AG09309 (cell line): ENCODE measurements at regions not wholly inside any gene's neighbourhood (a gene's known extent, or its start where the extent isn't known, plus 50 kb on each side); places are given as distances from the start of the nearest gene placed in this dataset.

Experiments used
- DNase-seq: peaks from one replicate; pipeline ENCODE4 v3.0.0-alpha.2; 2010; ENCODE audit warnings: low read depth
- H3K4me3 ChIP-seq: 2 replicates; pipeline ENCODE4 v1.5.1; 2011; ENCODE audit warnings: mild to moderate bottlenecking, low read depth, low read length, moderate library complexity; ENCODE audit not compliant: control insufficient read depth
- TF ChIP-seq, protein P1 (sequence below): IDR thresholded peaks from 2 replicates; pipeline ENCODE4 v1.5.1; 2011; ENCODE audit warnings: mild to moderate bottlenecking, low read depth, low read length, inconsistent platforms; ENCODE audit not compliant: insufficient read depth, control insufficient read depth; ENCODE audit errors: missing control alignments

DNA sequence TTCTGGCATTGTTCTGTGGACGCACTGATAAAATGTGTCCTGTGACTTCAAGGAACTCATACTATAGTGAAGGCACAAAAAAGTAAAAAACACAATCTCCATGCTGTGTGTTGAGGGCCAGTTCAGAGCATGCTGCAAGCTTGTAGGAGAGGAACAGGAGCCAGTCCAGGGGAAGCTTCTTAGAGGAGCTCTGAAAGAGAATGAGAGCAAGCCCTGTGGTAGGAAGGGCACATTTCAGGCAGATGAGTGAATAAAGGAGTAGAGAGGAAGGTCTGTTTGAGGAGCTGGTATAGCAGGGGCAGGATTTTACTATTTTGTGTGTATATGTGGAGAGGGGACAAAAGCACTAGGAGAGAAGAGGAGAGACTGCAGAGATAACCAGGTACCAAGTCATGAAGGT is 478.3 kb downstream of the ZEB2 start:
- H3K4me3 ChIP-seq = no peak overlapping the region
- TF ChIP-seq, protein P1, sequence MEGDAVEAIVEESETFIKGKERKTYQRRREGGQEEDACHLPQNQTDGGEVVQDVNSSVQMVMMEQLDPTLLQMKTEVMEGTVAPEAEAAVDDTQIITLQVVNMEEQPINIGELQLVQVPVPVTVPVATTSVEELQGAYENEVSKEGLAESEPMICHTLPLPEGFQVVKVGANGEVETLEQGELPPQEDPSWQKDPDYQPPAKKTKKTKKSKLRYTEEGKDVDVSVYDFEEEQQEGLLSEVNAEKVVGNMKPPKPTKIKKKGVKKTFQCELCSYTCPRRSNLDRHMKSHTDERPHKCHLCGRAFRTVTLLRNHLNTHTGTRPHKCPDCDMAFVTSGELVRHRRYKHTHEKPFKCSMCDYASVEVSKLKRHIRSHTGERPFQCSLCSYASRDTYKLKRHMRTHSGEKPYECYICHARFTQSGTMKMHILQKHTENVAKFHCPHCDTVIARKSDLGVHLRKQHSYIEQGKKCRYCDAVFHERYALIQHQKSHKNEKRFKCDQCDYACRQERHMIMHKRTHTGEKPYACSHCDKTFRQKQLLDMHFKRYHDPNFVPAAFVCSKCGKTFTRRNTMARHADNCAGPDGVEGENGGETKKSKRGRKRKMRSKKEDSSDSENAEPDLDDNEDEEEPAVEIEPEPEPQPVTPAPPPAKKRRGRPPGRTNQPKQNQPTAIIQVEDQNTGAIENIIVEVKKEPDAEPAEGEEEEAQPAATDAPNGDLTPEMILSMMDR = no peak
- DNase-seq = no peak

DNA sequence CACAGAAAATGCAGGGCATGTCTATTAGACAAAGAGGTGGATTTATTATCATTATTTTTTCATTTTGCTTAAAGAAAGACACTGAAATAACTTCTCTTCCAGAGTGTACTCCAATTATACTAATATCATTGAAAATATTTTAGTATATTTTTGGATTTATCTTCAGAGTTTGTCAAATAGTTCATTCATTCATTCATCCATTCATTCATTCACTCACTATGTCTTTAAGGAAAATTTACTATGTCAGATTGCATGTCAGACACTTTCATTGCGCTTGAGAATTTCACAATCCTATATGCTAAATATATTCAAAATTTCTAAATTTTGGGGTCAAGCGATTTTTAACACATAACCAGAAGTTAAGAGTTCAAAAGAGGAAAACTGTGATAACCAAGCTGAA is 479.1 kb downstream of the ZEB2 start:
- TF ChIP-seq, protein P1 = no peak

DNA sequence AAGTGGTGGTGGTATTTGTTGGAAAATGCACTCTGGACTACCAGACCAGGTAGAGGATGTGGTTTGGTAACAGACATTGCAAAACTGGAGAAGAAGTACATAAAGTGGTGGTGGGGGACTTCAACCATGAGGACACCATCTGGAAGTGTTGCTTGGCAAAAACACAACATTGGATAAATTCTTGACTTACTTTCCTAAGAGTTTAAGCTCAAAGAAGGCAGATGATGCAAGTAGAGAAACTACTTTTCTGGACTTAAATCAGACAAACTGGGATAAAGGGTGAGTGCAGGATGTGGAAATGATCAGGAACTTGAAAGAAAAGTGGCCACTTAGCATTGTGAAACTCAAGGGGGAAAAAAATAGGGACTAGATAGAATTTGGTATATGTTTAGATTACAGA is 487.4 kb downstream of the ZEB2 start:
- peak; percentile 58 for DNase-seq
- TF ChIP-seq, protein P1 = no peak

More for the DNA sequence above, 479.1 kb downstream of the ZEB2 start:
- no peak for DNase-seq
- no peak overlapping the region for H3K4me3 ChIP-seq

DNA sequence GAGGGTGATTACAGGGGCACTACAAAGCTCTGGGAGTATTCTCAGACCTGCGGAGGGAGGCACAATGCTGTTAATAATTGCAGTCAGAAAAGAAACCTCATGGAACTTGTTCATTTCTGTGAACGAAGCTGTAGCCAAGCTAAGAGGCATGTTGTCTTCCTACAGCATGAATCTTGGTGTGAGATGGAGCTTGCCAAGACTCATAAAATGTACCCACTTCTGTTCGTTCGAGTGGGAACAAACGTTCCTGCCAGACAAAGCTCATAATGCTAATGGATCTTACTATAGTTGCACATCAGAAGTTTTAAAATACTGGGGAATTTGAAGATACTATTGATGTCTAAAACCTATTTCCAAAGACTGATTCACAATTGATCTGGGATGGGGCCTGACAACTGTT is 489.1 kb downstream of the ZEB2 start:
- DNase-seq = no peak
- TF ChIP-seq, protein P1 = no peak
- H3K4me3 ChIP-seq = no peak overlapping the region

More for the DNA sequence above, 487.4 kb downstream of the ZEB2 start:
- no peak overlapping the region for H3K4me3 ChIP-seq

DNA sequence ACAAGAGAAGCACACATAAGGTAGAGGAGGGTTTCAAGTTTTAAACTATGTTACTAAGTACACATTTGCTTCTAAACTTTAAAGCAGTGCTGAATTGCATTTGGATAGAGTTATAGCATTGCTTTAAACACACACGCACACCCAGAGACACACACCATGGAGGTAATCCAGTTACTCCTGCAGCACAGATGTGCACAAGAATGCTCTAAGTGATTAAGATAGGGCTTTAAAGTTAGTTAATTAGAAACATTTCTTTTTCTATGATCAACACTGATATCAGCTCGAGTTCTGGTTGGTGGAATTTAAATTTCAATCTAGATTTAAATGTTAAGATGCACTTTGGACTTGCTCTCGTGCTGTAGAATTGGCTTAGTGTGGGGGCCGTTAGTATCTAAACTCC is 492.3 kb downstream of the ZEB2 start:
- TF ChIP-seq, protein P1 = no peak
- H3K4me3 ChIP-seq = no peak overlapping the region
- DNase-seq = no peak

DNA sequence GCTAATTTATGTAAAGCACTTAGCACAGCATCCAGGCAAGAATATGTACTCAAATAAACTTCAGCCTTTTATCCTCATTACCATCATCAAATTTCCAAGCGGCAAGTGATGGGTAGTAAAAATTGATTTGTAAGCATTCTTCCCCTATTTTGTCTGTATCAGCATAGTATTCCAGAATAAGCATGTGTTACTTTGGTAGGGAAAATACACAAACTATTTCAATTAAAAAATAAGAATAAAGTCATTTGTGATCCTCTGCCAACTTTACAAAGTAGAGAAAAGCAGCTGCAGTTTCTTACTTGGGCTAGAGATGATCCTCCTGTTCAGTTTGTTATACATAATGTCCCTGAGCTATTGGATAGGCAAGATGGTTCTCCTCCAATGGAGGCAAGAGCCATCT is 493.2 kb downstream of the ZEB2 start:
- TF ChIP-seq, protein P1 = no peak

DNA sequence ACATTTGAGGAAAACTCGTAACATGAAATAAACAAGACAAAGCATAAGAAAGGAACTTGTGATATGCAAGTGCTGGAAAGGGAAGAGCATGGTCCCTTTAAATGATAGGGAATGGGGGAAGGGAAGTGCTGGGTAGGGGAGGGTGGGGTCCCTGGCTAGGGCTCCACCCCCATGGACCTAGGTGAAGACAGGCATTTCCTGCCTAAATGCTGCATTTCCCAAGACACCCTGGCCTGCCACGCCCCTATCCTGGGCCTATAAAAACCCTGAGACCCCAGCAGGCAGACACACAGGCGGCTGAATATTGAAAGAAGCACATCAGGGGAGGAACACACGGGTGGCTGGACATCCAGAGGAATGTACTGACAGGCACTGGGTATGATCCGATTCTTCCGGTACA is 499.9 kb downstream of the ZEB2 start:
- TF ChIP-seq, protein P1 = no peak
- no peak for DNase-seq
- H3K4me3 ChIP-seq = no peak overlapping the region

More for the DNA sequence above, 493.2 kb downstream of the ZEB2 start:
- no peak for DNase-seq
- H3K4me3 ChIP-seq = no peak overlapping the region
